HUES48 (cell line): ENCODE measurements at regions not wholly inside any gene's neighbourhood (a gene's known extent, or its start where the extent isn't known, plus 50 kb on each side); places are given as distances from the start of the nearest gene placed in this dataset.

Experiments
- H3K27ac ChIP-seq: one replicate; pipeline ENCODE4 v1.7.0; 2013; ENCODE audit warnings: low read depth, low read length, inconsistent platforms
- H3K27me3 ChIP-seq: 2 replicates; pipeline ENCODE4 v1.6.1; 2013; ENCODE audit warnings: mild to moderate bottlenecking, low read length; ENCODE audit not compliant: control insufficient read depth, insufficient read depth
- H3K36me3 ChIP-seq: 2 replicates; pipeline ENCODE4 v1.6.1; 2013; ENCODE audit warnings: low read length; ENCODE audit not compliant: control insufficient read depth, insufficient read depth
- H3K4me1 ChIP-seq: 2 replicates; pipeline ENCODE4 v1.6.1; 2013; ENCODE audit warnings: mild to moderate bottlenecking, low read length; ENCODE audit not compliant: control insufficient read depth, insufficient read depth
- H3K4me3 ChIP-seq: 2 replicates; pipeline ENCODE4 v1.5.1; 2013; ENCODE audit warnings: mild to moderate bottlenecking, low read depth, low read length
- H3K9ac ChIP-seq: 2 replicates; pipeline ENCODE4 v1.6.1; 2013; ENCODE audit warnings: mild to moderate bottlenecking, low read depth, low read length, moderate library complexity
- H3K9me3 ChIP-seq: 2 replicates; pipeline ENCODE4 v1.6.1; 2013; ENCODE audit warnings: low read length; ENCODE audit not compliant: control insufficient read depth, insufficient read depth

- Histone ChIP-seq H3K27me3 (no peaks in the 10 kb centered on the region), H3K9me3 (no peaks in the 10 kb centered on the region), H3K27ac (no peak overlapping the region), H3K4me1 (no peaks in the 10 kb centered on the region), H3K9ac (no peak overlapping the region), H3K4me3 (no peak overlapping the region), H3K36me3 (no peaks in the 10 kb centered on the region)
Observed at GRCh38 chr5:179478624-179479023, 71.7 kb upstream of the RUFY1 start.

DNA sequence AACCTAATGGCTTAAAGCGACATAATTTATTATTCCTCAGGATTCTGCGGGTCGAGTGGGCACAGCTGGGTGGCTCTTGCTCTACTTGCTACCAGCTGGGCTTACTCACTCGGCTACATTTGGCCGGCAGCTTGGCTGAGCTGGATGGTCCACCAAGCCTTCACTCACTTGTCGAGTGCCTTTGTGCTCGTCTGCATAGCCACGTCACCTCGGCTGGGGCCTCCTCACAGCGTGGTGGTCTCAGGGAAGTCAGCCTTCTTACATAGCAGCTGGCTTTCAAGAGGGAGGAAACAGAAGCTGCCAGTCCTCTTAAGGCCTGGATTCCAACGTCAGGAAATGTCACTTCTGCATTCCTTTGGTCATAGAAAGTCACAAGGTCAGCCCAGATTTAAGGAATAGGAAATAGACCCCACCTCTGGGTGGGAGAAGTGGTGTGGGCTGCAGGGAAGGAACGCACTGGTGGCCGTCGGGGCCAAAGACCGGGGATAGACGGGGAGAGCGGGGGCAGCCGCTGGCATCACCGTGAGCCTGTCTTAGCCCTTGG is 75.1 kb upstream of the RUFY1 start:
- H3K27ac ChIP-seq = no peak overlapping the region

GRCh38 chr5:179472641-179473040 is 77.7 kb upstream of the RUFY1 start:
- H3K27me3 ChIP-seq = no peaks in the 10 kb centered on the region
- no peak overlapping the region for H3K9ac ChIP-seq
- no peaks in the 10 kb centered on the region for H3K36me3 ChIP-seq
- no peak overlapping the region for H3K4me3 ChIP-seq
- H3K4me1 ChIP-seq = no peaks in the 10 kb centered on the region
- no peak overlapping the region for H3K27ac ChIP-seq
- no peaks in the 10 kb centered on the region for H3K9me3 ChIP-seq

More for the DNA sequence above, 75.1 kb upstream of the RUFY1 start:
- H3K9ac ChIP-seq = no peak overlapping the region
- no peaks in the 10 kb centered on the region for H3K4me1 ChIP-seq
- H3K36me3 ChIP-seq = no peaks in the 10 kb centered on the region
- no peaks in the 10 kb centered on the region for H3K27me3 ChIP-seq
- no peaks in the 10 kb centered on the region for H3K9me3 ChIP-seq
- H3K4me3 ChIP-seq = no peak overlapping the region

DNA sequence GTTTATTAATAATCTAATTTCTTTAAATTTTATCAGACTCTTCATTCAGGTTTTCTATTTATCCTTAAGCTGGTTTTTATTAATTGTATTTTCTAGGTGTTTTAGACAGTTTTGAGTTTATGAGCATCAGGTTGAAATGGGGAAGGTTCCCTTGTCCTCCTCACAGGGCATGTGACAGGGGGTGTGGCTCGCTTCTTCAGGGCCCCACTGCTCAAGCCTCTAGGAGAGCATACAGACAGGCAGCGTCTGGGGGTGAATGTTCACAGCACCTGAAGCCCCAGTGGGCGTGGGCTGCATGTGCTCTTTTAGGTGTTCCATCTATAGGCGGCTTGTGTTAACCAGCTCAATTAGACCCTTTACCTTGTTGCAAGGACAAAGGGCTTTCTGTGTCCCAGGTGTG is 78.2 kb upstream of the RUFY1 start:
- Histone ChIP-seq H3K4me1 (no peaks in the 10 kb centered on the region), H3K9ac (no peak overlapping the region), H3K27ac (no peak overlapping the region), H3K4me3 (no peak overlapping the region), H3K27me3 (no peaks in the 10 kb centered on the region), H3K36me3 (no peaks in the 10 kb centered on the region), H3K9me3 (no peaks in the 10 kb centered on the region)

DNA sequence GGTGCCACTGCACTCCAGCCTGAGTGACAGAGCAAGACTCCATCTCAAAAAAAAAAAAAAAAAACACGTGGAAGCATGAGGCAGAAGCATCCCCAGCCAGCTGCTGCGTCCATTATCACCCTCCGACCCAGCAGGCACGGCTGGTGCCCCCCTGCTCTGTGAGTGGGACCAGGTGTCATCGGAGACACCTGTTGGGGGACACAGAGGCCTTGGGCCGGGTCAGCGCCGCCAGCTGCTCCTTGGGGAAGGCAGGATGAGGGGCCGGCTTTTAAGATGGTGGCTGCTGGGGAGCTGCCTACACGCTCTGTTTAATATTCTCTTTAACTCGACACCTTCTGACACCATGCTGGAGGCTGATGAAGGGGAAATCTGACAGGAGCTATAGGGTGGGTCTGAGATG is 80.2 kb upstream of the RUFY1 start:
- no peaks in the 10 kb centered on the region for H3K27me3 ChIP-seq
- no peak overlapping the region for H3K9ac ChIP-seq
- no peaks in the 10 kb centered on the region for H3K4me1 ChIP-seq
- no peaks in the 10 kb centered on the region for H3K36me3 ChIP-seq
- H3K4me3 ChIP-seq = no peak overlapping the region
- no peak overlapping the region for H3K27ac ChIP-seq
- H3K9me3 ChIP-seq = no peaks in the 10 kb centered on the region

- Histone ChIP-seq H3K27me3 (no peaks in the 10 kb centered on the region), H3K4me1 (no peaks in the 10 kb centered on the region), H3K4me3 (no peak overlapping the region), H3K36me3 (no peaks in the 10 kb centered on the region), H3K9ac (no peak overlapping the region), H3K9me3 (no peaks in the 10 kb centered on the region), H3K27ac (no peak overlapping the region)
Observed at GRCh38 chr5:179468696-179469095, 81.7 kb upstream of the RUFY1 start.

DNA sequence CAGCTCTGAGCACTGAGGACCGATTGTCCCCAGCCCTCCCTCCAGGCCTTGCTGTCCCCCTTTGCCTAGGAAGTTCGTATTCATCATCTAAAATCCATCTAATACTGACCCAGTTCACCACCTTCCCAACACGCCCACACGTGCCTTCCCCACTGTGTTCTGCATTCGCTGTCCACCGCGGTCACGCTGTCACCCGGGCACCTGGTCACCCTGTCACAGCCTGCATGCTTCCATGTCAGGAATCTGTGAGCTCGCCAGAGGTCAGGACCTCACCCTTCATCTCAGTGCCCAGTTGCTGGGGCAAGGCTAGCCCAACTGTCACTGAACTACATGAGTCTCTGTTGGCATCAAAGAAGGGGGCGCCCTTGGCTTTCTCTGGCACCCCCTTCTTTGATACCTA is 82.9 kb upstream of the RUFY1 start:
- H3K4me1 ChIP-seq = no peaks in the 10 kb centered on the region
- H3K4me3 ChIP-seq = no peak overlapping the region
- H3K9me3 ChIP-seq = no peaks in the 10 kb centered on the region
- no peak overlapping the region for H3K9ac ChIP-seq
- H3K27ac ChIP-seq = no peak overlapping the region
- H3K36me3 ChIP-seq = no peaks in the 10 kb centered on the region
- no peaks in the 10 kb centered on the region for H3K27me3 ChIP-seq

DNA sequence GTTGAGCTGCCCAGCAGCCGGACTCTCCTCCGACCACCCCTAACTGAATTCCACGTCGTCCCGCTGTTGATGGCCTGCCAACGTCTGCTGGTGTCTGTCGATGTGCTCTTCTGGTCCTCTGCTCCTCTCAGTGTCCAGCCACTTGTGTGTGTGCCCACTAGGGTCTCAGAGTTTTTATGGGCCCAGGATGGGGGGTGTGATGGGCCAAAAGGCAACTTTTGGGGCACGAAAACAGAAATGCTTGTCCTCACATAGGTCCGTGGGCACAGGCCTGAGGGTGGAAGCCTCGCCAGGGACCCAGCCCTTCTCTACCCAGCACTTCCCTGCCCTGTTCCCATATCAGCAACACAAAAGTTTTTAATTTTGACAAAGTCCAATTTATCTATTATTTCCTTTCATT is 85.7 kb upstream of the RUFY1 start:
- Histone ChIP-seq H3K9me3 (no peaks in the 10 kb centered on the region), H3K9ac (no peak overlapping the region), H3K4me1 (no peaks in the 10 kb centered on the region), H3K27me3 (no peaks in the 10 kb centered on the region), H3K4me3 (no peak overlapping the region), H3K27ac (no peak overlapping the region), H3K36me3 (no peaks in the 10 kb centered on the region)

DNA sequence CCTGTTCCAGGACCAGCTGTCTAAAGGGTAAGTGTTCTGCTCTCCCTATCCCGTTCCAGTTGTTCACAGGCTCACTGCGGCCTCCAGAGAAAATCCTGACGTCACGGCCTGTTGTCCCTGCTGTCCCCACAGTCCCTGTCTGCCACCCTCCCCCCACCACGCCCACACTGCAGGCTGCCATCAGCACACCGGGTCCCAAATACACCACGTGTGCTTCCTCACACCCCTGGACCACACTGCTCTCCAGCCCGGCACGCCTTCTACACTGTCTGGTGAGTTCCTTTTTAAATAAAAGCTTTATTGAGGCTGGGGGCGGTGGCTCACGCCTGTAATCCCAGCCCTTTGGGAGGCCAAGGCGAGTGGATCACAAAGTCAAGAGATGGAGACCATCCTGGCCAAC is 88.3 kb upstream of the RUFY1 start:
- Histone ChIP-seq H3K27me3 (no peaks in the 10 kb centered on the region), H3K36me3 (no peaks in the 10 kb centered on the region), H3K4me3 (no peak overlapping the region), H3K4me1 (no peaks in the 10 kb centered on the region), H3K27ac (no peak overlapping the region), H3K9me3 (peaks cover 5% of the 10 kb centered on the region), H3K9ac (no peak overlapping the region)

- H3K27me3 ChIP-seq = no peaks in the 10 kb centered on the region
- no peak overlapping the region for H3K9ac ChIP-seq
- peaks cover 7% of the 10 kb centered on the region for H3K9me3 ChIP-seq
- no peaks in the 10 kb centered on the region for H3K4me1 ChIP-seq
- no peak overlapping the region for H3K27ac ChIP-seq
- H3K4me3 ChIP-seq = no peak overlapping the region
- no peaks in the 10 kb centered on the region for H3K36me3 ChIP-seq
Observed at GRCh38 chr5:179461576-179461975, 88.8 kb upstream of the RUFY1 start.

- H3K27ac ChIP-seq = no peak overlapping the region
- H3K9ac ChIP-seq = no peak overlapping the region
- H3K27me3 ChIP-seq = no peaks in the 10 kb centered on the region
- no peaks in the 10 kb centered on the region for H3K4me1 ChIP-seq
- H3K36me3 ChIP-seq = no peaks in the 10 kb centered on the region
- peaks cover 16% of the 10 kb centered on the region for H3K9me3 ChIP-seq
- no peak overlapping the region for H3K4me3 ChIP-seq
Observed at GRCh38 chr5:179459771-179460170, 90.6 kb upstream of the RUFY1 start.

GRCh38 chr5:179457612-179458011 is 92.7 kb upstream of the RUFY1 start:
- no peak overlapping the region for H3K4me3 ChIP-seq
- H3K36me3 ChIP-seq = no peaks in the 10 kb centered on the region
- H3K4me1 ChIP-seq = no peaks in the 10 kb centered on the region
- H3K9ac ChIP-seq = no peak overlapping the region
- peaks cover 25% of the 10 kb centered on the region for H3K9me3 ChIP-seq
- H3K27me3 ChIP-seq = no peaks in the 10 kb centered on the region
- H3K27ac ChIP-seq = no peak overlapping the region
